GM12878 (cell line): ENCODE measurements at regions not wholly inside any gene's neighbourhood (a gene's known extent, or its start where the extent isn't known, plus 50 kb on each side); places are given as distances from the start of the nearest gene placed in this dataset.

Experiments used
- ATAC-seq: fragments of 200-7000 bp; cut with Tn5 transposase; 3 replicates; pipeline ENCODE4 v1.9.1; 2020; ENCODE audit warnings: mild to moderate bottlenecking, moderate library complexity
- BruUV-seq: library from RNA; stranded (reverse); fragments of 400-500 nt; replicated peaks from 2 replicates; lab custom pipeline; 2021; lab: Mats Ljungman, UMichigan
- CTCF ChIA-PET: fragments of 300-600 bp; sonication (Branson Sonifier 250); formaldehyde crosslinking; extraction: SDS; loops from one replicate; lab custom pipeline; 2021; ENCODE audit warnings: inconsistent platforms; lab: Yijun Ruan, JAX
- POLR2A ChIA-PET: fragments of 350-600 bp; formaldehyde crosslinking; extraction: SDS; loops from one replicate; lab custom pipeline; 2021; ENCODE audit warnings: inconsistent platforms; lab: Charles Lee
- RAD21 ChIA-PET: fragments of 300-600 bp; sonication (Branson Sonifier 250); formaldehyde crosslinking; loops from one replicate; lab custom pipeline; 2023; ENCODE audit warnings: antibody characterized with exemption; ENCODE audit not compliant: unreplicated experiment; lab: Charles Lee
- SMC1A ChIA-PET: fragments of 300-600 bp; sonication (Branson Sonifier 250); formaldehyde crosslinking; loops from one replicate; lab custom pipeline; 2023; ENCODE audit not compliant: unreplicated experiment, uncharacterized antibody; lab: Charles Lee
- DNase-seq: peaks from one replicate; pipeline ENCODE4 v3.0.0-alpha.2; 2011; ENCODE audit warnings: low read depth, low spot score
- FAIRE-seq: peaks from 3 replicates; lab custom pipeline; 2011; peaks lifted over from hg19 to GRCh38; lab: Jason Lieb, UNC
- H2AFZ ChIP-seq: 2 replicates; pipeline ENCODE4 v1.6.0; 2011; ENCODE audit warnings: low read depth, low read length, control low read depth; ENCODE audit not compliant: control insufficient read depth
- H3K27ac ChIP-seq: 2 replicates; pipeline ENCODE4 v1.5.1; 2011; ENCODE audit warnings: control low read depth; ENCODE audit not compliant: control insufficient read depth, insufficient read depth
- H3K27me3 ChIP-seq, 2 experiments: replicated peaks in 1 of 2; 2 replicates each; pipeline versions ENCODE4 v1.6.0 to v1.6.1; 2011; ENCODE audit warnings: low read length in 1 of 2; ENCODE audit not compliant: control insufficient read depth in 2 of 2, insufficient read depth in 2 of 2
- H3K36me3 ChIP-seq, 2 experiments: 2 replicates each; pipeline ENCODE4 v1.5.1; 2011; ENCODE audit warnings: low read length in 1 of 2; ENCODE audit not compliant: control insufficient read depth in 2 of 2, insufficient read depth in 2 of 2
- H3K4me1 ChIP-seq: 2 replicates; pipeline ENCODE4 v1.6.1; 2011; ENCODE audit warnings: mild to moderate bottlenecking, low read length, moderate library complexity, mixed read lengths; ENCODE audit not compliant: control insufficient read depth, insufficient read depth
- H3K4me2 ChIP-seq: 2 replicates; pipeline ENCODE4 v1.6.0; 2011; ENCODE audit warnings: control low read depth; ENCODE audit not compliant: control insufficient read depth, insufficient read depth
- H3K4me3 ChIP-seq: fragments of 200-600 bp; sonication (generic); 2 replicates; pipeline ENCODE4 v1.5.1; 2016
- H3K79me2 ChIP-seq: 2 replicates; pipeline ENCODE4 v1.6.0; 2011; ENCODE audit warnings: low read length; ENCODE audit not compliant: control insufficient read depth, insufficient read depth
- H3K9ac ChIP-seq: 2 replicates; pipeline ENCODE4 v1.8.0; 2011; ENCODE audit warnings: low read length, control low read depth, mixed read lengths; ENCODE audit not compliant: control insufficient read depth, insufficient read depth
- H3K9me3 ChIP-seq: replicated peaks from 3 replicates; pipeline ENCODE4 v1.5.1; 2011; ENCODE audit warnings: mild to moderate bottlenecking, low read length; ENCODE audit not compliant: control insufficient read depth, insufficient read depth
- H4K20me1 ChIP-seq: 2 replicates; pipeline ENCODE4 v1.6.0; 2011; ENCODE audit not compliant: control insufficient read depth, insufficient read depth
- BMI1 ChIP-seq: fragments of 450-650 bp; IDR thresholded peaks from 2 replicates; pipeline ENCODE4 v1.6.1; 2016; ENCODE audit warnings: mild to moderate bottlenecking, moderate library complexity, borderline replicate concordance
- IRF4 ChIP-seq: IDR thresholded peaks from 2 replicates; pipeline ENCODE4 v1.6.1; 2011; ENCODE audit warnings: low read depth, low read length
- JUNB ChIP-seq: IDR thresholded peaks from 2 replicates; pipeline ENCODE4 v1.6.1; 2016; ENCODE audit warnings: antibody characterized with exemption, mild to moderate bottlenecking
- KLF5 ChIP-seq: fragments of 450-650 bp; IDR thresholded peaks from 2 replicates; pipeline ENCODE4 v1.6.1; 2014; ENCODE audit warnings: mild to moderate bottlenecking; ENCODE audit not compliant: partially characterized antibody
- MEF2B ChIP-seq: fragments of 450-650 bp; IDR thresholded peaks from 2 replicates; pipeline ENCODE4 v1.6.1; 2018; ENCODE audit warnings: mild to moderate bottlenecking, moderate library complexity; ENCODE audit not compliant: partially characterized antibody, poor library complexity, severe bottlenecking
- NFXL1 ChIP-seq: fragments of 450-650 bp; IDR thresholded peaks from 2 replicates; pipeline ENCODE4 v1.6.1; 2017; ENCODE audit warnings: antibody characterized with exemption, mild to moderate bottlenecking, borderline replicate concordance
- PKNOX1 ChIP-seq: fragments of 450-650 bp; IDR thresholded peaks from 2 replicates; pipeline ENCODE4 v1.6.1; 2016; ENCODE audit warnings: mild to moderate bottlenecking
- RBBP5 ChIP-seq: fragments of 200-600 bp; sonication (generic); conservative IDR thresholded peaks from 2 replicates; pipeline ENCODE4 v1.6.1; 2016
- ZBTB33 ChIP-seq: fragments of 450-650 bp; IDR thresholded peaks from 2 replicates; pipeline ENCODE4 v1.6.1; 2017; ENCODE audit warnings: mild to moderate bottlenecking
- ZNF217 ChIP-seq: fragments of 450-650 bp; IDR thresholded peaks from 2 replicates; pipeline ENCODE4 v1.6.1; 2017; ENCODE audit warnings: antibody characterized with exemption, mild to moderate bottlenecking
- ZNF622 ChIP-seq: fragments of 450-650 bp; IDR thresholded peaks from 2 replicates; pipeline ENCODE4 v1.6.1; 2017; ENCODE audit warnings: mild to moderate bottlenecking, inconsistent platforms
- ZSCAN29 ChIP-seq: fragments of 450-650 bp; IDR thresholded peaks from 2 replicates; pipeline ENCODE4 v1.6.1; 2017; ENCODE audit warnings: mild to moderate bottlenecking, moderate library complexity
- WGBS: methylation state at CpG from one replicate; pipeline ENCODE4 v1.1.6; 2016; ENCODE audit warnings: low lambda C conversion rate; ENCODE audit not compliant: insufficient replicate concordance, insufficient coverage; ENCODE audit errors: missing lambda C conversion rate; 5-methylcytosine and 5-hydroxymethylcytosine counted together
- in situ Hi-C: fragments of 300-500 bp; cut with MboI; formaldehyde crosslinking; loops from 9 replicates; pipeline ENCODE4 v1.14.3; 2018; ENCODE audit warnings: mixed read lengths
- intact Hi-C: fragments of 100-400 bp; cut with micrococcal nuclease; formaldehyde crosslinking; loops from one replicate; pipeline ENCODE4 v1.14.2; 2022; ENCODE audit not compliant: unreplicated experiment

- DNase-seq (no peak), FAIRE-seq (no peak), ATAC-seq (no peak; the same call in 1 of the 3 replicates)
- no peak for TF ChIP-seq RBBP5
- no peak for TF ChIP-seq PKNOX1
- TF ChIP-seq ZNF622, result no peak
- no peak for TF ChIP-seq BMI1
- no peak for TF ChIP-seq ZBTB33
- TF ChIP-seq NFXL1, result no peak
- TF ChIP-seq MEF2B, result no peak
- TF ChIP-seq IRF4, result no peak
- TF ChIP-seq ZNF217, result no peak
- TF ChIP-seq ZSCAN29, result no peak
- TF ChIP-seq KLF5, result no peak
- no peak for TF ChIP-seq JUNB
- H3K27ac ChIP-seq, result no peak overlapping the region
- POLR2A ChIA-PET, result interaction anchor here (0.6 to 1.4 kb wide), 7 partner anchors 8 to 926 kb away, joined by 4 to 10 read pairs (median 6); no protein-coding TSS in a partner anchor
- no peaks in the 10 kb centered on the region for H4K20me1 ChIP-seq
- H3K4me3 ChIP-seq, result no peak overlapping the region
- no peaks in the 10 kb centered on the region for H3K36me3 ChIP-seq
- H3K9ac ChIP-seq, result no peak overlapping the region
- 51% methylated on average over 6 of the region's 6 CpGs for WGBS
- peaks cover 27% of the 10 kb centered on the region for H3K9me3 ChIP-seq
- H3K79me2 ChIP-seq, result no peaks in the 10 kb centered on the region
- in situ Hi-C loops (no loop called here), intact Hi-C loops (no loop called here)
- no peak overlapping the region for H2AFZ ChIP-seq
- SMC1A ChIA-PET, result interaction anchor here (0.8 to 6.6 kb wide), 7 partner anchors 8 to 21 kb away, joined by 3 to 37 read pairs (median 4); no protein-coding TSS in a partner anchor
- CTCF ChIA-PET, result interaction anchor here (0.8 to 3.0 kb wide), 6 partner anchors 9 to 257 kb away, joined by 3 to 14 read pairs (median 5); no protein-coding TSS in a partner anchor
- H3K4me1 ChIP-seq, result no peaks in the 10 kb centered on the region
- RAD21 ChIA-PET, result interaction anchor here (0.7 to 1.9 kb wide), 6 partner anchors 10 to 24 kb away, joined by 3 to 5 read pairs (median 4); no protein-coding TSS in a partner anchor
- no peaks in the 10 kb centered on the region for H3K27me3 ChIP-seq
- BruUV-seq, result no TSS peak
- H3K4me2 ChIP-seq, result no peak overlapping the region
These were observed 58.7 kb downstream of the EDN1 start for GRCh38 chr6:12348530-12349511.
